ENCODE measurements at regions not wholly inside any gene's neighbourhood (a gene's known extent, or its start where the extent isn't known, plus 50 kb on each side); places are given as distances from the start of the nearest gene placed in this dataset.

GRCh38 chr13:109610517-109610916 is 175.9 kb downstream of the IRS2 start:
- no peak overlapping the region for H3K23ac ChIP-seq (ENCODE audit: insufficient read length, low read depth, low read length)
- no peaks in the 10 kb centered on the region; a peak in 1 of 7 replicates for H3K36me3 Mint-ChIP-seq (ENCODE audit: insufficient read depth in 1 of 3, low read depth in 3 of 3)
- DNase-seq, result peak; percentile 70
- no peaks in the 10 kb centered on the region for H4K20me1 ChIP-seq (ENCODE audit: control insufficient read depth, insufficient read depth, insufficient read length)
- no peak overlapping the region for H2AK5ac ChIP-seq (ENCODE audit: insufficient read length, low read length)
- no peaks in the 10 kb centered on the region for H3K4me1 Mint-ChIP-seq
- H2BK15ac ChIP-seq (ENCODE audit: low read depth, low read length), result no peak overlapping the region
- H3K9me3 ChIP-seq (ENCODE audit: control insufficient read depth, low read depth, low read length), result no peaks in the 10 kb centered on the region
- H3K18ac ChIP-seq (ENCODE audit: insufficient read length, low read depth, low read length), result no peak overlapping the region
- H3K4me1 ChIP-seq (ENCODE audit: insufficient read depth, low read length), result no peaks in the 10 kb centered on the region
- H3K79me1 ChIP-seq (ENCODE audit: insufficient read depth, low read depth, low read length, poor library complexity, severe bottlenecking), result no peaks in the 10 kb centered on the region
- H3K79me2 ChIP-seq (ENCODE audit: insufficient read depth, low read length), result no peaks in the 10 kb centered on the region
- H2BK20ac ChIP-seq (ENCODE audit: low read depth, low read length, poor library complexity, severe bottlenecking), result no peak overlapping the region
- no peaks in the 10 kb centered on the region for H3K23me2 ChIP-seq (ENCODE audit: insufficient read length, low read depth, low read length, poor library complexity, severe bottlenecking)
- WGBS (ENCODE audit: extremely low coverage, insufficient read length, low lambda C conversion rate), result no CpG with 5 or more reads among the region's 4 CpGs
- no peaks in the 10 kb centered on the region; the same call in 1 of the 2 replicates for H3K27me3 Mint-ChIP-seq (ENCODE audit: low read depth)
- no peak overlapping the region for H3K4me3 Mint-ChIP-seq
- H3K4me2 ChIP-seq (ENCODE audit: insufficient read depth, insufficient read length, low read length), result no peak overlapping the region
- H2AFZ ChIP-seq (ENCODE audit: low read length), result no peak overlapping the region
- no peak overlapping the region for H4K8ac ChIP-seq (replicated peaks; ENCODE audit: insufficient read length, low read depth, low read length)
- no peak overlapping the region for H3K27ac Mint-ChIP-seq
- H3K4ac ChIP-seq (ENCODE audit: low read depth, low read length), result no peak overlapping the region
- H3K14ac ChIP-seq (ENCODE audit: insufficient read depth, low read length), result no peak overlapping the region
- H2BK5ac ChIP-seq (ENCODE audit: insufficient read length, low read length), result no peak overlapping the region
- H3K27ac ChIP-seq (ENCODE audit: insufficient read length, low read depth, low read length), result no peak overlapping the region
- H3K27me3 ChIP-seq (ENCODE audit: insufficient read depth, low read length), result no peaks in the 10 kb centered on the region
- H2BK120ac ChIP-seq (ENCODE audit: low read depth, low read length, poor library complexity, severe bottlenecking), result no peak overlapping the region
- no peak overlapping the region for H3K9ac ChIP-seq (ENCODE audit: extremely low read depth, insufficient read length, low read length)
- H3T11ph ChIP-seq (ENCODE audit: low read length), result no peak overlapping the region
- H3K56ac ChIP-seq (ENCODE audit: insufficient read length, low read depth, low read length), result no peak overlapping the region
- peaks cover 0 to 2% of the 10 kb centered on the region in 2 experiments; a peak in 2 of 5 replicates for H3K9me3 Mint-ChIP-seq
- H2BK12ac ChIP-seq (ENCODE audit: insufficient read length, low read depth, low read length), result no peak overlapping the region
- TF ChIP-seq CTCF (conservative IDR thresholded peaks at IDR 0.05), result peak; percentile 66
- H4K5ac ChIP-seq (ENCODE audit: insufficient read length, low read depth, low read length), result no peak overlapping the region
- no peak overlapping the region for H4K91ac ChIP-seq (ENCODE audit: insufficient read length, low read depth, low read length)

All from H9 (cell line).